Progenitor cell of endocrine pancreas (in vitro differentiated cells): ENCODE measurements at regions not wholly inside any gene's neighbourhood (a gene's known extent, or its start where the extent isn't known, plus 50 kb on each side); places are given as distances from the start of the nearest gene placed in this dataset.

Source experiments
- DNase-seq: peaks from one replicate; pipeline ENCODE4 v3.0.0; 2021; ENCODE audit warnings: low spot score; ENCODE audit not compliant: unreplicated experiment
- H3K27ac Mint-ChIP-seq: 2 replicates; pipeline ENCODE4 v1.8.0; 2021; ENCODE audit warnings: mild to moderate bottlenecking, moderate library complexity, mixed read lengths
- H3K27me3 Mint-ChIP-seq: 2 replicates; pipeline ENCODE4 v1.8.0; 2021; ENCODE audit warnings: mixed read lengths
- H3K36me3 Mint-ChIP-seq: 2 replicates; pipeline ENCODE4 v1.8.0; 2022; ENCODE audit warnings: mixed read lengths; ENCODE audit not compliant: insufficient read depth
- H3K4me1 Mint-ChIP-seq: 2 replicates; pipeline ENCODE4 v1.8.0; 2021; ENCODE audit warnings: low read depth, mixed read lengths
- H3K4me3 Mint-ChIP-seq: 2 replicates; pipeline ENCODE4 v1.8.0; 2021; ENCODE audit warnings: low read depth, mild to moderate bottlenecking, moderate library complexity, mixed read lengths
- H3K9me3 Mint-ChIP-seq: 2 replicates; pipeline ENCODE4 v1.8.0; 2021; ENCODE audit warnings: low read depth, mixed read lengths
- CTCF ChIP-seq: fragments of 200-600 bp; sonication (generic); IDR thresholded peaks from one replicate; pipeline ENCODE4 v1.5.0; 2021; ENCODE audit warnings: antibody characterized with exemption, mild to moderate bottlenecking; ENCODE audit not compliant: unreplicated experiment

GRCh38 chr6:92044312-92044711 is 1375.0 kb downstream of the EPHA7 start:
- no peaks in the 10 kb centered on the region for H3K9me3 Mint-ChIP-seq

GRCh38 chr6:92043777-92044176 is 1375.6 kb downstream of the EPHA7 start:
- TF ChIP-seq CTCF: no peak
- no peak overlapping the region for H3K27ac Mint-ChIP-seq
- DNase-seq: no peak
- H3K36me3 Mint-ChIP-seq: no peaks in the 10 kb centered on the region
- no peaks in the 10 kb centered on the region for H3K27me3 Mint-ChIP-seq
- H3K9me3 Mint-ChIP-seq: no peaks in the 10 kb centered on the region
- no peaks in the 10 kb centered on the region for H3K4me1 Mint-ChIP-seq
- H3K4me3 Mint-ChIP-seq: no peak overlapping the region

More at GRCh38 chr6:92044312-92044711, 1375.0 kb downstream of the EPHA7 start:
- H3K4me3 Mint-ChIP-seq: no peak overlapping the region
- H3K36me3 Mint-ChIP-seq: no peaks in the 10 kb centered on the region
- H3K27me3 Mint-ChIP-seq: no peaks in the 10 kb centered on the region
- H3K27ac Mint-ChIP-seq: no peak overlapping the region
- no peak for TF ChIP-seq CTCF
- no peak for DNase-seq
- H3K4me1 Mint-ChIP-seq: no peaks in the 10 kb centered on the region

GRCh38 chr6:92026878-92027277 is 1392.5 kb downstream of the EPHA7 start:
- Mint-ChIP-seq H3K36me3 (no peaks in the 10 kb centered on the region), H3K4me3 (no peak overlapping the region), H3K4me1 (no peaks in the 10 kb centered on the region), H3K27ac (no peak overlapping the region), H3K9me3 (peaks cover 5% of the 10 kb centered on the region), H3K27me3 (no peaks in the 10 kb centered on the region)
- TF ChIP-seq CTCF: no peak
- no peak for DNase-seq

GRCh38 chr6:92024881-92025280 is 1394.5 kb downstream of the EPHA7 start:
- H3K4me1 Mint-ChIP-seq: no peaks in the 10 kb centered on the region
- H3K9me3 Mint-ChIP-seq: no peaks in the 10 kb centered on the region
- TF ChIP-seq CTCF: no peak
- no peaks in the 10 kb centered on the region for H3K36me3 Mint-ChIP-seq
- no peak overlapping the region for H3K27ac Mint-ChIP-seq
- DNase-seq: no peak
- no peaks in the 10 kb centered on the region for H3K27me3 Mint-ChIP-seq
- no peak overlapping the region for H3K4me3 Mint-ChIP-seq

- Mint-ChIP-seq H3K36me3 (no peaks in the 10 kb centered on the region), H3K9me3 (no peaks in the 10 kb centered on the region), H3K27ac (no peak overlapping the region), H3K27me3 (no peaks in the 10 kb centered on the region), H3K4me1 (no peaks in the 10 kb centered on the region), H3K4me3 (no peak overlapping the region)
- no peak for DNase-seq
- TF ChIP-seq CTCF: no peak
Observed at GRCh38 chr6:92024110-92024509, 1395.2 kb downstream of the EPHA7 start.
